Activated T-helper 2 cell treated with anti-CD3 and anti-CD28 coated beads, Interferon-gamma antibody, Interleukin-2, Interleukin-4, amounts not matched to agents 10 μg/mL and 5 μg/mL and 100 μg/mL, durations not matched to agents 14 hours and 24 hours and 36 hours (primary cell): ENCODE measurements at regions not wholly inside any gene's neighbourhood (a gene's known extent, or its start where the extent isn't known, plus 50 kb on each side); places are given as distances from the start of the nearest gene placed in this dataset.

Experiments
- DNase-seq: peaks from one replicate; pipeline ENCODE4 v3.0.0; 2021; ENCODE audit warnings: low spot score
- H3K27ac Mint-ChIP-seq: one replicate; pipeline ENCODE4 v1.8.0; 2021; ENCODE audit warnings: mixed read lengths
- H3K27me3 Mint-ChIP-seq: one replicate; pipeline ENCODE4 v1.8.0; 2021; ENCODE audit warnings: low read depth, mixed read lengths
- H3K36me3 Mint-ChIP-seq: one replicate; pipeline ENCODE4 v1.8.0; 2021; ENCODE audit warnings: low read depth, mixed read lengths
- H3K4me1 Mint-ChIP-seq: one replicate; pipeline ENCODE4 v1.8.0; 2021; ENCODE audit warnings: low read depth, mixed read lengths
- H3K4me3 Mint-ChIP-seq: one replicate; pipeline ENCODE4 v1.8.0; 2021; ENCODE audit warnings: low read depth, mild to moderate bottlenecking, moderate library complexity, mixed read lengths
- H3K9me3 Mint-ChIP-seq: one replicate; pipeline ENCODE4 v1.8.0; 2021; ENCODE audit warnings: mixed read lengths
- intact Hi-C: fragments of 100-400 bp; cut with micrococcal nuclease; formaldehyde crosslinking; loops from one replicate; pipeline ENCODE4 v1.15.1; 2023

- Mint-ChIP-seq H3K36me3 (no peaks in the 10 kb centered on the region), H3K4me1 (no peaks in the 10 kb centered on the region), H3K27ac (no peak overlapping the region), H3K27me3 (peaks cover 2% of the 10 kb centered on the region), H3K9me3 (no peaks in the 10 kb centered on the region), H3K4me3 (no peak overlapping the region)
- intact Hi-C loops, result no loop called here
- DNase-seq, result no peak
These were observed 54.1 kb upstream of the FOXQ1 start for GRCh38 chr6:1257778-1258177.

- Mint-ChIP-seq H3K27me3 (peaks cover 2% of the 10 kb centered on the region), H3K36me3 (no peaks in the 10 kb centered on the region), H3K4me1 (no peaks in the 10 kb centered on the region), H3K9me3 (no peaks in the 10 kb centered on the region), H3K4me3 (no peak overlapping the region), H3K27ac (no peak overlapping the region)
- DNase-seq, result no peak
- intact Hi-C loops, result no loop called here
These were observed 55.4 kb upstream of the FOXQ1 start for GRCh38 chr6:1256435-1257008.

GRCh38 chr6:1255636-1256365, 56.1 kb upstream of the FOXQ1 start:
- Mint-ChIP-seq H3K9me3 (no peaks in the 10 kb centered on the region), H3K4me3 (no peak overlapping the region), H3K4me1 (no peaks in the 10 kb centered on the region), H3K36me3 (no peaks in the 10 kb centered on the region), H3K27ac (no peak overlapping the region), H3K27me3 (peaks cover 2% of the 10 kb centered on the region)
- DNase-seq, result no peak
- intact Hi-C loops, result no loop called here

GRCh38 chr6:1254326-1254725, 57.6 kb upstream of the FOXQ1 start:
- no peak overlapping the region for H3K4me3 Mint-ChIP-seq
- no peak for DNase-seq
- H3K9me3 Mint-ChIP-seq, result no peaks in the 10 kb centered on the region
- H3K4me1 Mint-ChIP-seq, result no peaks in the 10 kb centered on the region
- intact Hi-C loops, result no loop called here
- no peak overlapping the region for H3K27ac Mint-ChIP-seq
- peaks cover 8% of the 10 kb centered on the region for H3K27me3 Mint-ChIP-seq
- no peaks in the 10 kb centered on the region for H3K36me3 Mint-ChIP-seq

- Mint-ChIP-seq H3K9me3 (no peaks in the 10 kb centered on the region), H3K4me3 (no peak overlapping the region), H3K27me3 (peaks cover 8% of the 10 kb centered on the region), H3K36me3 (no peaks in the 10 kb centered on the region), H3K4me1 (no peaks in the 10 kb centered on the region), H3K27ac (no peak overlapping the region)
- no peak for DNase-seq
- intact Hi-C loops, result no loop called here
These were observed 58.1 kb upstream of the FOXQ1 start for GRCh38 chr6:1253816-1254215.

- Mint-ChIP-seq H3K4me3 (no peak overlapping the region), H3K27ac (no peak overlapping the region), H3K27me3 (peaks cover 11% of the 10 kb centered on the region), H3K4me1 (no peaks in the 10 kb centered on the region), H3K36me3 (no peaks in the 10 kb centered on the region), H3K9me3 (no peaks in the 10 kb centered on the region)
- intact Hi-C loops, result no loop called here
- DNase-seq, result no peak
These were observed 60.4 kb upstream of the FOXQ1 start for GRCh38 chr6:1251198-1252155.

GRCh38 chr6:1250489-1251197, 61.3 kb upstream of the FOXQ1 start:
- no peaks in the 10 kb centered on the region for H3K9me3 Mint-ChIP-seq
- intact Hi-C loops, result no loop called here
- no peak overlapping the region for H3K27ac Mint-ChIP-seq
- no peak for DNase-seq
- no peaks in the 10 kb centered on the region for H3K36me3 Mint-ChIP-seq
- no peaks in the 10 kb centered on the region for H3K4me1 Mint-ChIP-seq
- H3K27me3 Mint-ChIP-seq, result peaks cover 11% of the 10 kb centered on the region
- no peak overlapping the region for H3K4me3 Mint-ChIP-seq

GRCh38 chr6:1247894-1248293, 64.0 kb upstream of the FOXQ1 start:
- Mint-ChIP-seq H3K4me1 (no peaks in the 10 kb centered on the region), H3K4me3 (no peak overlapping the region), H3K36me3 (no peaks in the 10 kb centered on the region), H3K27ac (no peak overlapping the region), H3K9me3 (no peaks in the 10 kb centered on the region), H3K27me3 (peaks cover 11% of the 10 kb centered on the region)
- DNase-seq, result no peak
- intact Hi-C loops, result no loop called here

- H3K36me3 Mint-ChIP-seq, result no peaks in the 10 kb centered on the region
- DNase-seq, result no peak
- intact Hi-C loops, result no loop called here
- no peak overlapping the region for H3K4me3 Mint-ChIP-seq
- no peak overlapping the region for H3K27ac Mint-ChIP-seq
- H3K4me1 Mint-ChIP-seq, result no peaks in the 10 kb centered on the region
- peaks cover 11% of the 10 kb centered on the region for H3K27me3 Mint-ChIP-seq
- H3K9me3 Mint-ChIP-seq, result no peaks in the 10 kb centered on the region
These were observed 64.8 kb upstream of the FOXQ1 start for GRCh38 chr6:1247056-1247455.

GRCh38 chr6:1244941-1245340, 67.0 kb upstream of the FOXQ1 start:
- Mint-ChIP-seq H3K36me3 (no peaks in the 10 kb centered on the region), H3K4me1 (no peaks in the 10 kb centered on the region), H3K27ac (no peak overlapping the region), H3K27me3 (peaks cover 7% of the 10 kb centered on the region), H3K9me3 (no peaks in the 10 kb centered on the region), H3K4me3 (no peak overlapping the region)
- no peak for DNase-seq
- intact Hi-C loops, result no loop called here

- H3K4me1 Mint-ChIP-seq, result no peaks in the 10 kb centered on the region
- H3K27me3 Mint-ChIP-seq, result peaks cover 3% of the 10 kb centered on the region
These were observed 67.6 kb upstream of the FOXQ1 start for GRCh38 chr6:1244278-1244677.

GRCh38 chr6:1242446-1242845, 69.5 kb upstream of the FOXQ1 start:
- H3K27ac Mint-ChIP-seq, result no peak overlapping the region
- no peak overlapping the region for H3K4me3 Mint-ChIP-seq
- intact Hi-C loops, result no loop called here
- H3K36me3 Mint-ChIP-seq, result no peaks in the 10 kb centered on the region
- H3K9me3 Mint-ChIP-seq, result no peaks in the 10 kb centered on the region
- no peak for DNase-seq
- no peaks in the 10 kb centered on the region for H3K27me3 Mint-ChIP-seq
- no peaks in the 10 kb centered on the region for H3K4me1 Mint-ChIP-seq

More at GRCh38 chr6:1244278-1244677, 67.6 kb upstream of the FOXQ1 start:
- Mint-ChIP-seq H3K9me3 (no peaks in the 10 kb centered on the region), H3K4me3 (no peak overlapping the region), H3K27ac (no peak overlapping the region), H3K36me3 (no peaks in the 10 kb centered on the region)
- intact Hi-C loops, result no loop called here
- no peak for DNase-seq
